Left lung (tissue), 4 donors: ENCODE measurements at regions not wholly inside any gene's neighbourhood (a gene's known extent, or its start where the extent isn't known, plus 50 kb on each side); places are given as distances from the start of the nearest gene placed in this dataset.
"Not testable (repeated sequence)": the region's sequence is repeated elsewhere in the genome, so short reads cannot be mapped to it uniquely, and the experiment has no call there.

ENCODE experiments used
- ATAC-seq: fragments of 200-7000 bp; cut with Tn5 transposase; one replicate; pipeline ENCODE4 v1.9.1; 2020; ENCODE audit warnings: moderate library complexity
- DNase-seq, 4 donors: peaks; one replicate each; pipeline ENCODE4 v3.0.0-alpha.2; 2013 to 2020
- H3K27ac ChIP-seq, 2 donors: fragments of 200-600 bp; sonication (generic) in 1 of 2; one replicate each; pipeline versions ENCODE4 v1.5.0 to v1.8.0; 2020 to 2021
- H3K27me3 ChIP-seq, 2 donors: fragments of 200-600 bp; sonication (generic) in 1 of 2; one replicate each; pipeline versions ENCODE4 v1.5.0 to v1.8.0; 2020 to 2021
- H3K36me3 ChIP-seq, 2 donors: fragments of 200-600 bp; sonication (generic) in 1 of 2; one replicate each; pipeline versions ENCODE4 v1.5.0 to v1.8.0; 2020 to 2021
- H3K4me1 ChIP-seq, 2 donors: fragments of 200-600 bp; one replicate each; pipeline ENCODE4 v1.8.0; 2021
- H3K4me3 ChIP-seq, 2 donors: fragments of 200-600 bp; sonication (generic) in 1 of 2; one replicate each; pipeline versions ENCODE4 v1.5.0 to v1.8.0; 2020 to 2021; ENCODE audit warnings: mild to moderate bottlenecking in 1 of 2
- H3K9me3 ChIP-seq, 2 donors: fragments of 200-600 bp; sonication (generic) in 1 of 2; one replicate each; pipeline versions ENCODE4 v1.5.0 to v1.8.0; 2020 to 2021
- CTCF ChIP-seq, 2 donors: fragments of 200-600 bp; sonication (generic) in 1 of 2; IDR thresholded peaks; one replicate each; pipeline versions ENCODE4 v1.5.0 to v1.8.0; 2021; ENCODE audit warnings: antibody characterized with exemption in 2 of 2
- intact Hi-C, 2 donors: fragments of 100-400 bp; cut with DNase I; formaldehyde crosslinking; loops; one replicate each; pipeline versions ENCODE4 v1.11.2 to v1.14.2; 2022
- donor health status: DM: no; HTN: yes; CAD: no.
- donor health status: DM: no; HTN: no; CAD: no.

- Histone ChIP-seq H3K9me3 (peaks cover 0 to 15% of the 10 kb centered on the region in 2 donors), H3K4me1 (peaks cover 0 to 5% of the 10 kb centered on the region in 2 donors), H3K4me3 (no peak overlapping the region), H3K27me3 (no peaks in the 10 kb centered on the region), H3K36me3 (no peaks in the 10 kb centered on the region), H3K27ac (peak overlapping the region in 1 of 2 donors; percentile 78)
- DNase-seq (no peak), ATAC-seq (no peak)
- intact Hi-C loops = no loop called here
- no peak for TF ChIP-seq CTCF (IDR thresholded peaks at IDR 0.05)
Observed at GRCh38 chr7:106448346-106448991, 163.7 kb upstream of the NAMPT start.

GRCh38 chr7:106447318-106447847 lies 162.6 kb upstream of the NAMPT start:
- peak; percentile 90 for ATAC-seq
- intact Hi-C loops = no loop called here
- Histone ChIP-seq H3K27me3 (no peaks in the 10 kb centered on the region), H3K36me3 (no peaks in the 10 kb centered on the region), H3K4me1 (peaks cover 0 to 5% of the 10 kb centered on the region in 2 donors), H3K27ac (no peak overlapping the region), H3K9me3 (peaks cover 0 to 9% of the 10 kb centered on the region in 2 donors), H3K4me3 (no peak overlapping the region)
- no peak for DNase-seq
- TF ChIP-seq CTCF (IDR thresholded peaks at IDR 0.05) = no peak

- H3K4me3 ChIP-seq, intact Hi-C loops, DNase-seq, H3K27me3 ChIP-seq, H3K4me1 ChIP-seq, ATAC-seq, H3K9me3 ChIP-seq, H3K27ac ChIP-seq, H3K36me3 ChIP-seq: not testable (repeated sequence)
Observed at GRCh38 chr7:106445366-106445765, 160.6 kb upstream of the NAMPT start.

GRCh38 chr7:106444068-106444655 lies 159.4 kb upstream of the NAMPT start:
- Histone ChIP-seq H3K36me3 (no peaks in the 10 kb centered on the region), H3K4me3 (no peak overlapping the region), H3K27me3 (no peaks in the 10 kb centered on the region), H3K4me1 (peaks cover 0 to under 1% of the 10 kb centered on the region in 2 donors), H3K27ac (no peak overlapping the region), H3K9me3 (no peaks in the 10 kb centered on the region)
- intact Hi-C loops = no loop called here
- ATAC-seq = no peak
- no peak for DNase-seq
- TF ChIP-seq CTCF (IDR thresholded peaks at IDR 0.05) = no peak

- TF ChIP-seq CTCF (IDR thresholded peaks at IDR 0.05) = no peak
- Histone ChIP-seq H3K36me3 (no peaks in the 10 kb centered on the region), H3K4me1 (no peaks in the 10 kb centered on the region), H3K27ac (no peak overlapping the region), H3K9me3 (no peaks in the 10 kb centered on the region), H3K27me3 (no peaks in the 10 kb centered on the region), H3K4me3 (no peak overlapping the region)
- intact Hi-C loops = no loop called here
- DNase-seq (no peak), ATAC-seq (no peak)
Observed at GRCh38 chr7:106443156-106443555, 158.4 kb upstream of the NAMPT start.
